Spleen (tissue), 11 donors: ENCODE measurements at regions not wholly inside any gene's neighbourhood (a gene's known extent, or its start where the extent isn't known, plus 50 kb on each side); places are given as distances from the start of the nearest gene placed in this dataset.

Experiments used
- DNase-seq: peaks from one replicate; pipeline ENCODE4 v3.0.0-alpha.2; 2020
- H3K27ac ChIP-seq, 8 donors: fragments of 200-600 bp; sonication (generic) in 7 of 8; 1 replicate in 4 of 8; 2 replicates in 4 of 8; pipeline versions ENCODE4 v1.5.0 to v1.8.0; 2016 to 2021; ENCODE audit warnings: inconsistent platforms in 4 of 8, mild to moderate bottlenecking in 4 of 8, moderate library complexity in 1 of 8
- H3K27me3 ChIP-seq, 7 donors: fragments of 200-600 bp; sonication (generic) in 6 of 7; replicated peaks in 1 of 7; 1 replicate in 4 of 7; 2 replicates in 3 of 7; pipeline versions ENCODE4 v1.5.0 to v1.8.0; 2016 to 2021; ENCODE audit warnings: inconsistent platforms in 3 of 7, mild to moderate bottlenecking in 1 of 7
- H3K36me3 ChIP-seq, 6 donors: fragments of 200-600 bp; sonication (generic) in 5 of 6; 1 replicate in 4 of 6; 2 replicates in 2 of 6; pipeline versions ENCODE4 v1.5.0 to v1.8.0; 2016 to 2021; ENCODE audit warnings: inconsistent platforms in 2 of 6
- H3K4me1 ChIP-seq, 6 donors: fragments of 200-600 bp; sonication (generic) in 5 of 6; 1 replicate in 3 of 6; 2 replicates in 3 of 6; pipeline versions ENCODE4 v1.5.0 to v1.8.0; 2016 to 2021; ENCODE audit warnings: inconsistent platforms in 3 of 6
- H3K4me3 ChIP-seq, 8 donors: fragments of 200-600 bp; sonication (generic) in 7 of 8; 1 replicate in 4 of 8; 2 replicates in 4 of 8; pipeline versions ENCODE4 v1.5.0 to v1.8.0; 2016 to 2021; ENCODE audit warnings: inconsistent platforms in 4 of 8, mild to moderate bottlenecking in 4 of 8, moderate library complexity in 2 of 8
- H3K9me3 ChIP-seq, 8 donors: fragments of 200-600 bp; sonication (generic) in 7 of 8; 1 replicate in 4 of 8; 2 replicates in 4 of 8; pipeline versions ENCODE4 v1.5.0 to v1.8.0; 2016 to 2021; ENCODE audit warnings: inconsistent platforms in 4 of 8
- POLR2A ChIP-seq, 3 donors: fragments of 450-650 bp; IDR thresholded peaks; one replicate each; pipeline ENCODE4 v1.5.1; 2017; ENCODE audit warnings: antibody characterized with exemption in 3 of 3, mild to moderate bottlenecking in 1 of 3
- POLR2AphosphoS5 ChIP-seq, 3 donors: sonication (generic); formaldehyde crosslinking; IDR thresholded peaks; one replicate each; pipeline ENCODE4 v1.5.1; 2017; ENCODE audit warnings: antibody characterized with exemption in 3 of 3
- WGBS, 5 donors: extraction: QIAGEN DNeasy Blood & Tissue Kit in 3 of 5; methylation state at CpG; one replicate each; pipeline versions ENCODE4 v1.1.5 to v1.1.7; 2013 to 2018; 5-methylcytosine and 5-hydroxymethylcytosine counted together
- intact Hi-C: fragments of 100-400 bp; cut with DNase I; formaldehyde crosslinking; loops from one replicate; pipeline ENCODE4 v1.15.0; 2023; ENCODE audit warnings: low total_unique reads
- TF ChIP-seq, protein P1 (sequence below), 11 experiments: fragments of 200-600 bp in 7 of 11; fragments of 450-650 bp in 4 of 11; sonication (generic) in 4 of 11; IDR thresholded peaks in 8 of 11; conservative IDR thresholded peaks in 3 of 11; 1 replicate in 7 of 11; 2 replicates in 4 of 11; pipeline versions ENCODE4 v1.4.0 to v1.8.0; 2016 to 2021; ENCODE audit warnings: antibody characterized with exemption in 11 of 11, inconsistent platforms in 4 of 11, mild to moderate bottlenecking in 1 of 11
- donor health status: healthy with polysubstance abuse.
- donor health status: DM: no; HTN: no; CAD: no; lungs with moderate emphysema.
- donor health status: DM: no; HTN: no; CAD: no.
- donor health status: Bipolar disorder and iron deficiency.
- donor health status: healthy.
- donor health status: DM: no; HTN: no; CAD: no.
- donor health status: DM: yes; HTN: yes; CAD: no.

DNA sequence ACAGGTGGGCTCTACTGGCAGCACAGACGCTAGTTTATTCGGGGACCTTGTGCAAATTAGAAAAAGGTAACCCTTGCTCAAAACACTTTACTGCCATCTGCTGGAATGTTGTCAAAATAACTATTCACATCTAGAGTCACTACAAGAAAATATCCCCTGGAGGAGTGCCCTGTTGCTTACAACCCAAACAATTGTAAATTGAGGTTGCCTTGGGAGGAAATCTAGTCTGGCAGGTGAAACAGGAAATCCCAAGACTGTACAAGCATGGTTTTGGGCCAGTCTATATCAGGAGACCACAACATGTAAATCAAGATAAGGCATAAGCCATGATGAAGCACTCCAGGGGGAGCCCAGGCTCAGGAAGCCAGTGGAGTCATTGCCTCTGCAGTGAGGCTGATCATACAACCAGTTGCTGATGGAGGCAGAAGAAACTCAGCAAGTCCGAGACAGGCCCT is 136.8 kb upstream of the ACP3 start:
- intact Hi-C loops: no loop called here
- Histone ChIP-seq H3K9me3 (no peaks in the 10 kb centered on the region), H3K4me3 (no peak overlapping the region), H3K27ac (no peak overlapping the region), H3K36me3 (no peaks in the 10 kb centered on the region), H3K4me1 (no peaks in the 10 kb centered on the region), H3K27me3 (peaks cover 0 to 4% (median 0%) of the 10 kb centered on the region in 7 donors)
- no peak for DNase-seq
- TF ChIP-seq, protein P1, sequence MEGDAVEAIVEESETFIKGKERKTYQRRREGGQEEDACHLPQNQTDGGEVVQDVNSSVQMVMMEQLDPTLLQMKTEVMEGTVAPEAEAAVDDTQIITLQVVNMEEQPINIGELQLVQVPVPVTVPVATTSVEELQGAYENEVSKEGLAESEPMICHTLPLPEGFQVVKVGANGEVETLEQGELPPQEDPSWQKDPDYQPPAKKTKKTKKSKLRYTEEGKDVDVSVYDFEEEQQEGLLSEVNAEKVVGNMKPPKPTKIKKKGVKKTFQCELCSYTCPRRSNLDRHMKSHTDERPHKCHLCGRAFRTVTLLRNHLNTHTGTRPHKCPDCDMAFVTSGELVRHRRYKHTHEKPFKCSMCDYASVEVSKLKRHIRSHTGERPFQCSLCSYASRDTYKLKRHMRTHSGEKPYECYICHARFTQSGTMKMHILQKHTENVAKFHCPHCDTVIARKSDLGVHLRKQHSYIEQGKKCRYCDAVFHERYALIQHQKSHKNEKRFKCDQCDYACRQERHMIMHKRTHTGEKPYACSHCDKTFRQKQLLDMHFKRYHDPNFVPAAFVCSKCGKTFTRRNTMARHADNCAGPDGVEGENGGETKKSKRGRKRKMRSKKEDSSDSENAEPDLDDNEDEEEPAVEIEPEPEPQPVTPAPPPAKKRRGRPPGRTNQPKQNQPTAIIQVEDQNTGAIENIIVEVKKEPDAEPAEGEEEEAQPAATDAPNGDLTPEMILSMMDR (IDR thresholded peaks at IDR 0.05 in 8 of 11, conservative IDR thresholded peaks at IDR 0.05 in 3 of 11): peak in 6 of 11 experiments; percentile 17 to 45 (median 28)
- no peak for TF ChIP-seq POLR2A (IDR thresholded peaks at IDR 0.05)
- TF ChIP-seq POLR2AphosphoS5 (IDR thresholded peaks at IDR 0.05): no peak
- 3 to 14% (median 7%) methylated on average over 3 of the region's 3 CpGs for WGBS, 5 donors

DNA sequence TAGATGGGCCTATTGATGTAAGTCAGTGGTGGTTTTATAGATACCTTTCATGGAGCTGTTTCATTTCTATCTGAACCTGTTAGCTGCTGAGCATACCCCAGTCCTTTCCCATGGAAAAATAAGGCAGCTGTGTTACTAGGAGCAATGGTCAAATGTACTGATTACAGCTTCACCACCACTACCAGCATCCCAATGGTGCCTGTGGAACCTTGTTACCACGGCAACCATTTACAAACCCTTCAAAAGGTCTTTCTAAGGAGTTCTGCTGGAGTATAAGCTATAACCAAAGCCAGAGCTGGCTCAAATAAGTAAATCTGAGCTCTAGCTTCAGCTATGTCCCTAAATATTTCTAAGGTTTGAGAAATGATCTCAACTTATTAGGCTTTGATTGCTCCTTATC is 133.4 kb upstream of the ACP3 start:
- no peak for TF ChIP-seq POLR2A (IDR thresholded peaks at IDR 0.05)
- no peak for TF ChIP-seq POLR2AphosphoS5 (IDR thresholded peaks at IDR 0.05)
- TF ChIP-seq, protein P1 (IDR thresholded peaks at IDR 0.05 in 8 of 11, conservative IDR thresholded peaks at IDR 0.05 in 3 of 11): no peak
- H3K27me3 ChIP-seq: peaks cover 0 to 4% (median 0%) of the 10 kb centered on the region in 7 donors
- DNase-seq: no peak
- no peaks in the 10 kb centered on the region for H3K4me1 ChIP-seq
- no peaks in the 10 kb centered on the region for H3K9me3 ChIP-seq
- H3K4me3 ChIP-seq: no peak overlapping the region
- no peaks in the 10 kb centered on the region for H3K36me3 ChIP-seq
- H3K27ac ChIP-seq: no peak overlapping the region
- intact Hi-C loops: no loop called here
- WGBS, 5 donors: 44 to 74% (median 64%) methylated on average over 1 of the region's 1 CpG

DNA sequence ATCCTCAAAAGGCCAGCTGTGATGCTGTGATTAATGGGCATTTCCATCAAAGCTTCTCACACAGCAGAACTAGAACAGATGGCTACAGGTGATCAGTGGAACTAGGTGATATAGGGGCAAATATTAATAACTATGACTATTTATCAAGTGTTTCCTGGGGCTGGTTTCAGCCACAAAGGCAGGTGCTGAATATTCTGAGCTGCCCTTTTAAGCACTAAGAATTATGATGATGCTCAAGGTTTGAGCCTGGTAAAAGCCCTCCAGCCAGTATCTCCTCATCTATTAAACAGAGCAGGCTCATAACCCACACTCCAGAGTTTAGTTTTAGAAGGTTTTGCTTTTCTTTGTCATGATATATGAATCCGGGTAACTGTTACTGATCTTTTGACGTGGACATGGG is 129.5 kb upstream of the ACP3 start:
- H3K4me3 ChIP-seq: no peak overlapping the region
- no peak for TF ChIP-seq POLR2A (IDR thresholded peaks at IDR 0.05)
- no peak for TF ChIP-seq POLR2AphosphoS5 (IDR thresholded peaks at IDR 0.05)
- TF ChIP-seq, protein P1 (IDR thresholded peaks at IDR 0.05 in 8 of 11, conservative IDR thresholded peaks at IDR 0.05 in 3 of 11): no peak
- no peak overlapping the region for H3K27ac ChIP-seq
- no peaks in the 10 kb centered on the region for H3K36me3 ChIP-seq
- WGBS, 5 donors: 76 to 92% (median 85%) methylated on average over 2 of the region's 2 CpGs
- H3K9me3 ChIP-seq: no peaks in the 10 kb centered on the region
- no peak for DNase-seq
- H3K4me1 ChIP-seq: no peaks in the 10 kb centered on the region
- H3K27me3 ChIP-seq: peaks cover 0 to 11% (median 0%) of the 10 kb centered on the region in 7 donors
- intact Hi-C loops: no loop called here

DNA sequence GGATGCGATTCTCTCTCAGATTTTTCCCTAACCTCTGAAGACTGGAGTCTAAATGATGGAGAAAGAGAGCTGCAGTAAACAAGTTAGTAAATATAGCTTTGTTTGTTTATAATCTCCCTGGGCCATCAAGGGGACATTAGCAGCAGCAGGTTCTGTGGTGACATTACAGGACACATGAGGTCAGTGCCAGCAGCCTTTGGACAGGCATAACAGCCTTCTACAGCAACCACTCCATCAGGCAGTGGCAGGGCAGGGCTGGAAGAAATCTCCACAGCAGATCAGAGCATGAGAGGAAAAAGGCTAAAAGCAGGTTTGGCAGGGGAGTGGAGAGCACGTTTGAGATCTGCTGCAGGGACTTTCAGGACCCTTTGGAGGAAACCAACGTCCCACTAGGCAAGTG is 127.6 kb upstream of the ACP3 start:
- H3K4me1 ChIP-seq: no peaks in the 10 kb centered on the region
- intact Hi-C loops: no loop called here
- peaks cover 0 to 11% (median 0%) of the 10 kb centered on the region in 7 donors for H3K27me3 ChIP-seq

More for the DNA sequence above, 127.6 kb upstream of the ACP3 start:
- Histone ChIP-seq H3K9me3 (no peaks in the 10 kb centered on the region), H3K27ac (no peak overlapping the region), H3K36me3 (no peaks in the 10 kb centered on the region), H3K4me3 (no peak overlapping the region)
- 23 to 31% (median 26%) methylated on average over 3 of the region's 3 CpGs for WGBS, 5 donors
- TF ChIP-seq POLR2A (IDR thresholded peaks at IDR 0.05) (no peak), POLR2AphosphoS5 (IDR thresholded peaks at IDR 0.05) (no peak)
- TF ChIP-seq, protein P1 (IDR thresholded peaks at IDR 0.05 in 8 of 11, conservative IDR thresholded peaks at IDR 0.05 in 3 of 11): no peak
- DNase-seq: no peak
